HS-5 (cell line): ENCODE measurements at regions not wholly inside any gene's neighbourhood (a gene's known extent, or its start where the extent isn't known, plus 50 kb on each side); places are given as distances from the start of the nearest gene placed in this dataset.
A peak's percentile ranks its signal among the peaks of the same experiment; 100 is the strongest.

Experiments
- DNase-seq: peaks from one replicate; pipeline ENCODE4 v3.0.0-alpha.2; 2012; ENCODE audit warnings: low read depth

DNA sequence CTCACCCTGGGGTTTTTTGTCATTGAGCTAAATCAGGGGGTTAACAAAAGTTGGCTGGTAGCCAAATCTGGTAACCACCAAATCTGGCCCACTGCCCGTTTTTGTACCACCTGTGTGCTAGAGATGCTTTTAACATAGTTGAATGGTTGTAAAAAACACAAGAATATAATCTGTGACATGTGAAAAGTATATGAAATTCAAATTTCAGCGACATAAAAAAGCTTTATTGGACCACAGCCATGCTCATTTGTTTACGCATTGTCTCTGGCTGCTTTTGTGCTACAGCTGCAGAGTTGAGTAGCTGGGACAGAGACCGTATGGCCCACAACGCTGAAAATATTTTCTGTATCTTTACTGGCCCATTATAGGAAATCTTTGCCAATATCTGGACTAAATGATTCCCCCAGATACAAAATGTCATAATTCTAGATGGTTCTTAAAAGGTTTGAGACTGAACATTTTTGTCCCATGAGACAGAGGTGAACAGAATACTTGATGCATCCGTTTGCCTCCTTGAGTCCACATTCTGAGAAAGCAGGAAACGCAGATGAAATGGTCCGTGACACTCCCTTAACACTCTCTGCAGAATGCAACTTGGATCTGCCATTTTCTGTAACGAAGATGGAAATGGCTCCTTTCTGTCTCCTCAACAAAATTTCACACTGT, 120.9 kb upstream of the PDZRN3 start:
- DNase-seq: no peak

DNA sequence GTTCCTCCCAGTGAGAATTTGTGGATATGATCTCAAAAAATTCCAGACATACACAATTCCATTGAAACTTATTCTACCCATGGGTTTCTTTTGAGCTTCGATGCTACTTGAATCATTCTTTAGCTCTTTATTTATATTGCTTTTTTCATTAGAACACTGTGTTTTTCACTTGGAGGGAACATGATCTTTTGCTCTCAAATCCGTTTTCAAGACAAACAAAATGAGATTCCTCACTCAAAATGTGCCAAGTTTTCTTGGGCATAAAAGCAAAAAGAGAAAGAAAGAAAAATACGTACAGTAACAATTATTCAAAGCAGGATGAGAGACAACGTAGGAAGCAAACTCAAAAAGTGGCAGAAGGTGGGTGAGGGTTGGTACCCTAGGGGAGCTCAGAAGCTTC, 118.8 kb upstream of the PDZRN3 start:
- no peak for DNase-seq

DNA sequence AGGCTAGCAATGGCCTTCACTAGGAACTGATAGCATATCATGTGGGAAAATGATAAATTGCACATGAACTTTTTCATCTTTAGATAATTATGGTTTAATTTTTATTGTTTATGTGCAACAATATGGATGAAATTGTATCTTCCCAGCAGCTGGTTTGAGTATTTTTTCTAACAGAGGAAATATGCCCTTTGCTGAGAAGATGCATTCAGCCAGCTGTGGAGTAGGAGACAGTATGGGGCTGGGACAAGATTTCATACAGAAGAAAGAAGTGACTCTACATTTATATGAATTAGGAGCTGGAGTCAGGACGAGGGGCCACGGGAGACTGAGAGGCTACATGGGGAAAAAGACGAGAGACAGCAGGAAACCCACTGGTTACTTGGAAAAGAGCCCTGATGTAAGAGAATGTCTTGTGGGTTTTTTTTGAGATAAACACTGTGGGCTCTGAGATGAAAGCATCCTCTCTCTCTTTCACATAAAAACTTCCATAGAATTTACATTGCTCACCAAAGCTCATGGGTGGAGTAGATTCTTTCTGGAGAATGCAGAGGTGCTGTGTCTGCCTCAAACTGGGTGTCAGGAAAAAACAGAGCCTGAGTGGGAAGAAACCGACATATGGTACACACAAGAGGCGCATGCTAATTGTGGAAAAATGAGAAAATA, 115.2 kb upstream of the PDZRN3 start:
- no peak for DNase-seq

DNA sequence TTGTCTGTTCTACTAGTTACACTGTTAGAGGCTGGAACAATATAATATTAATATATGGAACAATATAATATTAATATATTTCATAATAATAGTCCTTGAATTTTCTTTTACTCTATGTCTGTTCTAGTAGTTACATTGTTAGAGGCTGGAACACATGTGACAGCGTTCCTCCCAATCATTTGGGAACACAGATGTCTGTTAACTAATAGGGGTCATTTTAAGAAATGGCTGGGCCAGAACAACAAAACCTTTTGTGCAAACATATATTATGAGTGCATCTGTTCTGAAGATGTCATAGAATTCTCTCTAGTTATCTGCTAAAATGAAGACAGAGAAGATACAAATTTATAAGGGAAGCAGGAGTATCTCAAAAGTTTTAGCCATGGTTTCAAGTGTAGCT, 114.0 kb upstream of the PDZRN3 start:
- no peak for DNase-seq

DNA sequence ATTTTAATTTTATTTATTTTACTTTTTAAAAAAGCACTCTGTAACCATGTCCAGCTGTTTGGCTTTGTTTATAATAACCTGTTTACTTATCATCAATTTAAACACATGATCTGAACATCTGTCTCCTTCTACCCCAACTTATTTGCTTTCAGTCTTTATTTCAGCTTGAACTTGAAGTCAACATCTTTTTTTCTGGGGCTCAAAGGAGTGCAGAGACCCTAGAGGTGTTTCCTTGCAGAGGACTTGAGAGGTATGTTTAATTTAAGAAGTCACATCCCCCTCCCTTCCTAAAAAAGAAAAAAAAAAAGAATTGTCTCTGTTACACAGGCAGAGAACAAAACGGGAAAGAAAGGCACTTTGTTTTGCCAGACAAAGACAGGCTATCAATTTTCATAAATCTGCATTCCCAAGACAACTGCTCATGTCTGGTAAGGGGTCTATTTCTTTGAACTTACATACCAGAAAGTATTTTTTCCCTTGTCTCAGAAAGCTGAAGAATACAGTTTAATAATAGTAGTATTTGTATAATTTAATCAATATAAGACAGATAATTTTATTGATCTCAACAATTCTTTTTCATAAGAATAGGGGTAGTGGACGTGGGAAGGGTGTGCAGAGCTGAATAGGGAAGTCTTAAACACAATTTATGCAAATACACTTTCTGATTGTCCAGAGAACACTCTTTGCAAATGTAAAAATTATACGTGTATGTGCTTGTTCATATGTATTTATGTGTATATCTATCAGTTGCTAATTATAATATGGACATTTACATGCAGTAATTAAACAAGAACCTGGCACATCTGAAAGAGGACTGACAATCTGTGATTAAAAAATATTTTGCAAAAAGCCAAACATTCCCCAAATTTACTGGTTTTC, 109.7 kb upstream of the PDZRN3 start:
- no peak for DNase-seq

DNA sequence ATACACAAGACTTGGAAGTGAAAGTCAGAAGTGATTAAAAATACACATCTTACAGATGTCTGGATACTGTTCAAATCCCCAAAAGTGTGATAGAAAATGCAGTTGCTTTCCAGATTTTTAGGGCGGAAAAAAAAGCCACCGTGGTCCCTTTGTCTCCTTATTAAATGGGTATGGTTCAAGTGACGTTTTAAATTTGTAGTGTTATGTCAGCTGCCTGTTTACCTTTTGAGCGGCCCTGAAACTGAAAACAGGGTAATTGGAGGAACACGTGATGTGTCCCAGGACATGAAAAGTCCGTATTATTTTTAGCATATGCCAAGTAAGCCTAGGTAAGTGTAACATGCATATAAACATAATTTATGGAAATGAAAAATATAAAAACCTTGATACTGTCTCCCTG, 109.0 kb upstream of the PDZRN3 start:
- DNase-seq: no peak

DNA sequence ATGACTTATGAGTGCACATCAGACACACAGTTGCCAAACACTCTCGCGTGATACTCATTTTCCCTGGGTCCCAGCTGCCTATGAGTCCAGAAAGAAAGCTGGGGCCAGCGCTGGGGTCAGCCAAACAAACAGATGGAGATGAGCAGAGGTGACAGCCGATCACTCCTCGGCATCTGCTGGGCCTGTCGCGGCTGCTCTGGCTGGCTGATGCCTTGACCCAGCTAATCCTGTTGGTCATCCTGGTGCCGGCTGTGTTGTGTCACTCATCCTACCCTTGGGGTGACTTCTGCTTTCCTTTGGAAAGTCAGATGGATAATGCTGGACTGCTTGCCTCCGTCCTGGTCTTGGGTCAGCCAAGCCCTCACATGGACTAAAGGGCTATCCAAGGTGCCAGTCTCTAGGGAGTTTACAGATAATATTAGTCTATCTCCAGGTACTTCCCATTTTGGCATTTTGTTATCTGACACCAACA, 105.3 kb upstream of the PDZRN3 start:
- DNase-seq: no peak

DNA sequence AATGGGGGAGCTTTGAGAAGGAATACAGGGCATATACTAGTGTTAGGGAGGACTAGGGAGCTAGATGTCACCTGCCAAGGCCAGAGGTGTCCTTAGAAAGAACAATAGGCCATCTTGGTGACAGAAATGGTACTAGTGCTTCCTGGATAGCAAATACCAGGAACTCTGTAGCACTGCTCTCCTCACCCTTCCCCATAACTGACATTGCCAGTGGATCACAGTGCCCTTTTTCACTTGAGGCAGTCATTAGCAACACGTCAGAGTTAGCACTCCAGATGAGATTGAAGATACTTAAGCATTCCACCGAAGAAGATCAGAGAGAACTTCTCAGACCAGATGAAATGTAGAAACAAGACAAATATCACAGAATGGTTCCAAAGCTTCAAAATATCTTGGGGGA, 103.1 kb upstream of the PDZRN3 start:
- no peak for DNase-seq

DNA sequence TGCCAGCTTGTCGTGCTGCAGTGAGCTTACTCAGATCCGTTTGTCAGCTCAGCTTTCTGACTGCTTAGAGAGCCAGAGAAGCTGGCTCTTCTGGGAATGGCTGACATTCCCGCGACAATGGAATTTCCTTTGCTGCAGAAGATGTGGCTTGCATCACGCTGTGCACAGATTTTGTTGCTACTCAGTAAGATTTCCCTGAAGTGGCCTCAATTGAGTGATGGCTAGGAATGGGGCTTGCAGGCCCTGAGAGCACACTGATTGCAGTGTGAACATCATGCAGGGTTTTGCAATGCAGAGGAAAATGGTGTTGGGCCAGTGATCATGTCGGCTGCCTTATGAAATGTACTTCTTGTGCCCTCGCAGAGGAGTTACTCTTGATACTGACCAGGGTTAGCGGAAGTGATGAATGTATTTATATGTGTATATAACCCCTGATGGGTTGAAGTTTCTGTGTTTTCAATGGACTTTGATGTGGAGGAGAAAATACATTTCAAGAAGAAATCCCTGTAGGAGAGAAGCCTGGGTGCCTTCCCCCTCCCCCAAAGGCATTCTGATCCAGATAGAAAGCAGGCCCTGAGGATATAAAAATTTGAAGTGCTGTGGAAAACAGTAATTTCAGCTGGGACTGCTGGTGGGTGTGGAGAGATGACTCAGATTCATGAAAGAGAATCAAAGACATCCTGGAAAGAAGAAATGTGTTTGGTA, 102.5 kb upstream of the PDZRN3 start:
- peak; percentile 40 for DNase-seq

DNA sequence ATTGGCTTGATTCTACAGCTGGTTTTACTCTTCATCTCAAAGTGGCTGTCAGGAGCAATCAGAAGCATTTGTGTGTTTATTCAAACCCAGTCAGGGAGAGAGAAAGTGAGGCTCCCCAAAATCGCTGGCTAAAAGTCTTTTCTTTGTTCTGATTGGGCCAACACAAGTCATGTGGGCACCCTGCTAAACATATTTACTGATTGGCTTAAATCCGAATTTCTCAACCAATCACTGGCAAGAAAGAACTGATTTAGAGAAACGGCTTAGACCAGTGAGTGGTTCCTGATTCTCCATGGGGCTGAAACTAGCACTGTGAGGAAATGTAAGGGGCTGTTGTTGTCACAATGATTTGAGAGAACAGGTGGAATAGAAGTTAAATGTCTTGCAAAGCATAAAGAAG, 98.9 kb upstream of the PDZRN3 start:
- DNase-seq: no peak

DNA sequence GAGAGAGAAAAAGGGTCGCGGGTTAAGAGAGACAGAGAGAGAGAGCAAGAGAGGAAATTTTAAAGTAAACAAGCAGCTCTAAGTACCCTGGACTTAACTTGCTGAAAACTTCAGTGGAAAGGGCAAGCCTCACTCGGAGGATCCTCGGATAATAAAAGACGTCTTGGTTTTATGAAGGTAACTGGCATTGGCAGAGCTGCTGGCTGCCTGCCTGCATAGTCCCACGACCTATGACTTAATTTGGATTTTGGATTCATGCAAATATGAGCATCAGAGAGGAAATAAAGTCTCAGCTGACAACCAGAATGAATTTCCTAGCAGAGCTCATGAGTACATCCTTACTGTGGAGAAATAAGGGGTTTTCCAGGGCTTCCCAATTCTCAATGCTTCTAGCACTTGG, 95.1 kb upstream of the PDZRN3 start:
- DNase-seq: no peak

DNA sequence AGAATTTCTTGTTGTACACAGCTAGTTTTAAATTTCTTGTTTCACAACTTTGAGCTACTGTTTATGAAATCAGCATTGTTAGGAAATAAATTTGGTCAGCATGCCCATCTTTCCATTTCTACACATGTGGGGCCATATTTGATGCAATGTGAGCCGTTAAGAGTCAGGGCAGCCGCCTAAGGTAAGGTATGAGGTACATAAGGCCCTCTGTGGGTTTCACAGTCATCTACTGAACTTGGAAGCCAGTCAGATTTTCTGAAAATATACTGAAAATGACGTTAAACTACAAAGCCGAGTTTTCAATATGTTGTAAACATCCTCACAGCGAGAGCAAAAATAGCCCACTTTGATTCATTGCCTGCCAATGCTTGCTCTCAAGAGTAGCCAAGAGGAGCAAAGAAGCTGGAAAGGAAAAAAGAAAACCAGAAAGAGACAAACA, 94.7 kb upstream of the PDZRN3 start:
- DNase-seq: no peak

DNA sequence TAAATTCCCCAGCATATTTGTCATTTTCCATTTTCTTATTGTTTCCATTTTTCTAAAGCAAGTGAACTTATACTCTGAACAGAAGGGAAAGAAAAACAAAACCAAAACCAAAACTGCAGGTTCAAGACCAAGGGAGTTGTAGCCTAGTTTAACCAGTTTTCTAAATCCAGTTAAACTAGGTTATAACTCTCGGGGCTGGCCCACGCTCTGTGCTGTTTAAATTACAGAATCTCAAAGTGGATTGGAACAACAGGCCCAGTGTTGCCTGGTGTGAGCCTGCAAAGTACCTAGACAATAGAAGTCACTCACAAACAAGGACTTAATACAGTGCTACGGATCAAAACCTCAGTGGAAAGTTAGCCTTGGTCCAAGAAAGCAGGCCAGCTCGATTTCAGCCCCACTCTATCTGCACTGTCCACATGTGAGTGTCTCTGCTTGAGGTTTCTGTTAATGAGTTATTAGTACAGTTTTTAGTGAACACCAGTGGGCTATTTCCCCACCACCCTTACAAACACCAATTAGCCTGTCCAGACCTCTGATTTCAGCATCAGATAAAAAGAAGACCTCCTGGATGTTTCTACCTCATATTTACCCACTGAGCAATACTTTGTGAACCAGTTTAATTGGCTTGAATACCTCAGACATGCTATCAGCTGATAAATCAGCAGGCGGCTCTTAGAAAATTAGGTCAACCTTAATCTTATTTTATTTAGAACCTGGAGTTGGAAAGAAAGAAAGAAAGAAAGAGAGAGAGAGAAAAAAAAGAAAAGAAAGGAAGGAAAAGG, 93.8 kb upstream of the PDZRN3 start:
- DNase-seq: no peak

DNA sequence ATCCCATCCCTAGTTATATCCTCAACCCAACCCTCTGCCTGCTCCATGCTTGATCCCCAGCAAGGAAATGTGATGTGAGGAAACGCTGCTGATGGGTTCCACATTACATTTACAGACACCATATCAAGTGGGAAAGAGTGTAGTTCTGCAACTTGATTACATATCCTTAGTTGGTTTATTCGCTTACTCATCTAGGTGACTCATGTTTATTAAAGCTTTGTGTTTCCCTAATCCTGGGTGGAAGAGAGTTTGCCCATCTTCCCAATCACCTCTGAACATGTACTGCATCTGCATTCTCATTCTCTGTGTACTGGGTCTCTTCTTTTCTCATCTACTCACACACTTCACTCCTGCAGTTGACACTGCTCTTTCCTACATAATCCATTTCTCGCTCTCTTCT, 91.7 kb upstream of the PDZRN3 start:
- DNase-seq: peak; percentile 15

DNA sequence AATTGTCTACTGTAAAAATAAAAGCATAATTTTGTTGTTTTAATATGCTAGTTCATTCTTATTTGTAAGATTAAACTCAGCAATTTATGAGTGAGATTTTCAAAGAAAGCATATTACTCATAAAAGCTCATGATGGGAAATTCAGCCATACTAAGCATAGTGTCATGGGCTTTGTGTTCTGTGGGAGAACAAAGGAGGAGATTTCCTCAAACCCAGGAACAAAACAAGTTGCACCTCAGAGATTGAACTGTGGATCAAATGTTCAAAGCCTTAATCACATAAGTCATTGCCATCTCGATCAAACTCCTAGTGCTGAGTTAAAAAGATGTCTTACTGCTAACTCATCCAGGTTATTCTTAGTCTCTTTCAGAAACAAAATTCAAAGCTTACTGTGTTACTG, 85.6 kb upstream of the PDZRN3 start:
- no peak for DNase-seq

DNA sequence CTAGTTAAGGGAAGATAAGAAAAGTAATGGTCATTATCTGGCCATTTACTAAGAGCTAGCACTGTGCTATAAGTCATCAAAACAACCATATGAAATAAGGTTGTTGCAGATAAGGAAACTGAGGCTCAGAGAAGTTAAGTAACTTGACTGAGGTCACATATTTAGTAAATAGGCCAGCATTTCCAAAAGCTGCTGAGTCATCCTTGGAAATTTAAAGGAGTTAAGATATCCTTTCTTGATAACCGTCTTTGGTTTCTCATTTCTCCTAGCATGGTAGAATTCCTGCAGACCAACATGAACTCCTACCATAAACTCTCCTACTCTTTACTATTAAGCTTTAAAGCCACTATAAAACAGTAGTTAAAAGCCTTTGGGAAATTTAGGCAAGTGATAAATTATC, 85.0 kb upstream of the PDZRN3 start:
- no peak for DNase-seq

DNA sequence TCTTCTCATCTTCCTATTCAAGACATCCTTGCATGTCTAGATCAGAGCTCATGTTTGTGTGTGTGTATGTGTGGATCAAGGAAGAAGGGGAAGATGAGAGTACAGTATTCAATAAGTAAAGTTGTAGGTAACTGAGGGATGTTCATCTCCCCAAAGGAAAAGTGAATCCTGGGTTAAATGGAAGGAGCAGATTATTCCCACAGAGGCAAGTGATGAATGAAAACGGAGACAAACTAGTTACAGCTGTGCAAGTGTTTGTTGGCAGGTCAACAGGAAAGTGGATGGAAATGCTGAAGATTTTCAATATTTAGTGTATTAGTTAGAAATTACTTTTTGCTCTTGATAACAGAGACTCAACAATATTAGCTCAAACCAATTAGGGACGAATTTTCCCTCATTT, 84.2 kb upstream of the PDZRN3 start:
- DNase-seq: no peak

DNA sequence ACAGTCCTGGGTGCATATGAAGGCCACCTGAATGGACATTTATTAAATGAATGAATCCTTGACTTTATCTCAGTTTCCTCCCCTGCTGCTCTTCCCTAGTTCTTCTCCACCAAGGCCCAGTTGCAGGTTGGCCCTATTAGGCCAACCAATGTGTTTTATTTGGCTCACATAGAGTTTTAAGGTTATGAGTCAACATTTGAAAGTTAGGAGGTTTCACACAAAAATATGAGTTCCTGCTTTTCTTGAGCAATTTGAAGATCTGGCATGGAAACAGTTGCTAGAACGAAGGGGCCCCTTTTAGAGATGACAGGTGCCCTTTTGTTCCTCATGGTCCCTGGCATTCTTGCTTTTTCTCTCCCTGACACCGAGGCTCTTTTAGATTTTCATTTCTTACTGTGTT, 83.0 kb upstream of the PDZRN3 start:
- DNase-seq: no peak

DNA sequence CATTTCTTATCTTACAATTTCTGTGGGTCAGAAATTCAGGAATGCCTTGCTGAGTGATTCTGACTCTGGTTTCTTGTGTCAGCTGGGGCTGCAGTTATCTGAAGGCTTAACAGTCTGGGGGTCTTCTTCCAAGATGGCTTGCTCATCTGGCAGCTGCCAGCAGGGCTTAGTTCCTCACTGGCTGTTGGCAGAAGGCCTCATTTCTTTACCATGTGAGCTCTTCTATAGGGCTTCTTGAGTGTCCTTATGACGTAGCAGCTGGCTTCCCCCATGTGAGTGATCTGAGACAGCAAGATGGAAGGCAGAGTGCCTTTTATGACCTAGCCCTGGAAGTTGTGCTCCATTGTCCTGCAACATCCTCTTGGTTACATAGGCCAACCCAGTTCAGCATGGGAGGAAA, 82.0 kb upstream of the PDZRN3 start:
- DNase-seq: no peak

DNA sequence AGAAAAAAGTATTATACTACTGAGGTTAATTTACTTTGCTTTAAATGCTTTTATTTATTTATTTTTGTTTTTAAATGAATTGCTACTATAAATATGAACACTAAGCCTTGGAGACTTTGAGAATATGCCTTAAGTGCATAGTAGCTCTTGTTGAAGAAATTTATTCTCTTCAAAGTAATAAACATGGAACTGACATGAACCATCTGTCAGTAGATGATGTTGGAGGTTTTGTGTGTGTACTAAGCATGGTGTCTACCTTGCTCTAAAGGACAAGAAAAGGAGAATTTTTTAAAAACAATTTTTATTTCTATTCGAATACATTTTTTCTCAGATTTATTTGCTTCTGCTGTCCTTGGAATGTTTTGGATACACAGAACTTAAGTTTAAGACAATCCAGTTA, 81.1 kb upstream of the PDZRN3 start:
- DNase-seq: no peak

DNA sequence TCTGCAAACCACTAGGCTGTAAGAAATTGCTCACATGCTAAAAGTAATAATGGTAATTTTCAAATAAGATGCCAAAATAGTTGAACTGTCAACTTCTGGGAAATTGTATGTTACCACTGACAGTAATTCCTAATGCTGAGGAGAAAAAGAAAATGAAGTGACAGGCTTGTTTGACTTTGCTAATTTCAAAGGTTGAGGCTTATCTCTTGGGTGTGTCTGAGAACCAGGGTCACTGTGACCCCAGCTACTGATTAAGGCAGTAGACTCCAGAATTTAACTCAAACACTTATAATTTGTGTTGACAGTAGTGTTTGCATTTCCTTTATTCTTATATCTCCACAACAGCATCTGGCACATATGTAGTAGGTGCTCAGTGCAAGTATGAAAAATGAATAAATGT, 74.6 kb upstream of the PDZRN3 start:
- DNase-seq: no peak

DNA sequence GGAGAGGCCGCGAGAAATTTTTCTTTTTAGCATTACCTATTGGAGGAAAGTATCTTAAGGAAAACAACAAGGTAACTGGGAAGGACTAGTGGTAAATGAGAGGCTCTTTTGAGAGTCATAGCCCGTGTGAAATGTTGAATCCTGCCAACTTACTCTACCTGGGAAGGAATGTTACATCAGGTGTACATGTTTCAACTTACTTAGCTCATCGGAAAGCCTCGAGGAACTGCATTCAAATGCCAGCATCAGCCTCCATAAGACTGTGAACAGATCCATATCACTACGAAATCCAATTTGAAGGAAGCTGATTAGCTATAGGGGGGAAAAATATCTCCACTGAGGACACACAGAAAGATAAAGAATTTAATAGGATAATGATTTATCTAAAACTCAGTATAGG, 72.3 kb upstream of the PDZRN3 start:
- no peak for DNase-seq
